Sciatic nerve (tissue), 2 donors: ENCODE measurements at regions not wholly inside any gene's neighbourhood (a gene's known extent, or its start where the extent isn't known, plus 50 kb on each side); places are given as distances from the start of the nearest gene placed in this dataset.

Experiments
- ATAC-seq: fragments of 200-7000 bp; cut with Tn5 transposase; one replicate; pipeline ENCODE4 v1.9.1; 2020; ENCODE audit warnings: mild to moderate bottlenecking, moderate library complexity
- DNase-seq: peaks from one replicate; pipeline ENCODE4 v3.0.0-alpha.2; 2020; ENCODE audit warnings: low spot score
- intact Hi-C: fragments of 100-400 bp; cut with DNase I; formaldehyde crosslinking; loops from one replicate; pipeline ENCODE4 v1.14.2; 2022
- donor health status: DM: no; HTN: no; CAD: no.
- donor health status: DM: no; HTN: no; CAD: no.

GRCh38 chr9:16252616-16253015, 617.9 kb downstream of the BNC2 start:
- DNase-seq (no peak), ATAC-seq (no peak)
- intact Hi-C loops, result no loop called here

- intact Hi-C loops, result no loop called here
- DNase-seq, result no peak
- peak; percentile 36 for ATAC-seq
Observed at GRCh38 chr9:16254674-16255073, 615.8 kb downstream of the BNC2 start.

- intact Hi-C loops, result no loop called here
- no peak for ATAC-seq
Observed at GRCh38 chr9:16255217-16255616, 615.3 kb downstream of the BNC2 start.

GRCh38 chr9:16257604-16258003, 612.9 kb downstream of the BNC2 start:
- intact Hi-C loops, result no loop called here
- ATAC-seq (no peak), DNase-seq (no peak)

More at GRCh38 chr9:16255217-16255616, 615.3 kb downstream of the BNC2 start:
- DNase-seq, result no peak

- DNase-seq (no peak), ATAC-seq (no peak)
- intact Hi-C loops, result no loop called here
Observed at GRCh38 chr9:16258191-16258590, 612.3 kb downstream of the BNC2 start.

- DNase-seq (no peak), ATAC-seq (peak; percentile 77)
- intact Hi-C loops, result no loop called here
Observed at GRCh38 chr9:16258708-16259107, 611.8 kb downstream of the BNC2 start.

- intact Hi-C loops, result no loop called here
- DNase-seq (no peak), ATAC-seq (no peak)
Observed at GRCh38 chr9:16262477-16263261, 607.8 kb downstream of the BNC2 start.

- no peak for ATAC-seq
- intact Hi-C loops, result no loop called here
- DNase-seq, result no peak
Observed at GRCh38 chr9:16265688-16266087, 604.8 kb downstream of the BNC2 start.

GRCh38 chr9:16266648-16267276, 603.7 kb downstream of the BNC2 start:
- intact Hi-C loops, result no loop called here
- ATAC-seq (peak; percentile 56), DNase-seq (no peak)

GRCh38 chr9:16267281-16268066, 603.0 kb downstream of the BNC2 start:
- no peak for DNase-seq
- intact Hi-C loops, result no loop called here
- ATAC-seq, result peak; percentile 60

- intact Hi-C loops, result no loop called here
- ATAC-seq, result peak; percentile 76
- DNase-seq, result no peak
Observed at GRCh38 chr9:16268067-16268881, 602.2 kb downstream of the BNC2 start.

GRCh38 chr9:16271967-16272366, 598.5 kb downstream of the BNC2 start:
- ATAC-seq, result no peak
- intact Hi-C loops, result no loop called here
- DNase-seq, result no peak

GRCh38 chr9:16272776-16273175, 597.7 kb downstream of the BNC2 start:
- intact Hi-C loops, result no loop called here
- ATAC-seq (peak; percentile 70), DNase-seq (no peak)

GRCh38 chr9:16275795-16276624, 594.5 kb downstream of the BNC2 start:
- ATAC-seq (peak; percentile 27), DNase-seq (peak; percentile 76)
- intact Hi-C loops, result no loop called here

GRCh38 chr9:16276866-16277265, 593.6 kb downstream of the BNC2 start:
- intact Hi-C loops, result no loop called here
- DNase-seq (no peak), ATAC-seq (no peak)

GRCh38 chr9:16277471-16277960, 593.0 kb downstream of the BNC2 start:
- intact Hi-C loops, result no loop called here
- no peak for ATAC-seq
- DNase-seq, result no peak

- intact Hi-C loops, result no loop called here
- DNase-seq, result no peak
- ATAC-seq, result peak; percentile 12
Observed at GRCh38 chr9:16278326-16278999, 592.0 kb downstream of the BNC2 start.

- no peak for DNase-seq
- ATAC-seq, result no peak
- intact Hi-C loops, result no loop called here
Observed at GRCh38 chr9:16281707-16282106, 588.8 kb downstream of the BNC2 start.
